OCI-LY1 (cell line): ENCODE measurements at regions not wholly inside any gene's neighbourhood (a gene's known extent, or its start where the extent isn't known, plus 50 kb on each side); places are given as distances from the start of the nearest gene placed in this dataset.
"Not testable (repeated sequence)": the region's sequence is repeated elsewhere in the genome, so short reads cannot be mapped to it uniquely, and the experiment has no call there.

Experiments used
- CTCF ChIP-seq: fragments of 200-600 bp; sonication (generic), shearing (Covaris generic); IDR thresholded peaks from 2 replicates; pipeline ENCODE4 v1.5.1; 2017; ENCODE audit warnings: mild to moderate bottlenecking, antibody characterized with exemption, low read length, moderate library complexity, mixed read lengths
- EZH2 ChIP-seq: fragments of 200-600 bp; sonication (generic), shearing (Covaris generic); IDR thresholded peaks from 2 replicates; pipeline ENCODE4 v1.8.0; 2017; ENCODE audit warnings: borderline replicate concordance, mixed run types, mild to moderate bottlenecking, antibody characterized with exemption, low read length, moderate library complexity, mixed read lengths

- TF ChIP-seq CTCF, EZH2: not testable (repeated sequence)
Observed at GRCh38 chr18:29360659-29361058, 1183.7 kb upstream of the CDH2 start.
